Testis (tissue), 2 donors: ENCODE measurements at regions not wholly inside any gene's neighbourhood (a gene's known extent, or its start where the extent isn't known, plus 50 kb on each side); places are given as distances from the start of the nearest gene placed in this dataset.

Source experiments
- CTCF ChIP-seq, 3 experiments: fragments of 450-650 bp in 2 of 3; fragments of 200-600 bp in 1 of 3; sonication (generic) in 1 of 3; IDR thresholded peaks; one replicate each; pipeline ENCODE4 v1.5.1; 2016 to 2019; ENCODE audit warnings: antibody characterized with exemption in 3 of 3, mild to moderate bottlenecking in 2 of 3, moderate library complexity in 1 of 3
- POLR2A ChIP-seq: fragments of 450-650 bp; IDR thresholded peaks from one replicate; pipeline ENCODE4 v1.6.1; 2017; ENCODE audit warnings: antibody characterized with exemption, mild to moderate bottlenecking, moderate library complexity

GRCh38 chr13:62327367-62327766 is 911.7 kb upstream of the PCDH20 start:
- no peak for TF ChIP-seq POLR2A
- TF ChIP-seq CTCF (IDR thresholded peaks at IDR 0.05) = no peak
